ENCODE measurements at regions not wholly inside any gene's neighbourhood (a gene's known extent, or its start where the extent isn't known, plus 50 kb on each side); places are given as distances from the start of the nearest gene placed in this dataset.

DNA sequence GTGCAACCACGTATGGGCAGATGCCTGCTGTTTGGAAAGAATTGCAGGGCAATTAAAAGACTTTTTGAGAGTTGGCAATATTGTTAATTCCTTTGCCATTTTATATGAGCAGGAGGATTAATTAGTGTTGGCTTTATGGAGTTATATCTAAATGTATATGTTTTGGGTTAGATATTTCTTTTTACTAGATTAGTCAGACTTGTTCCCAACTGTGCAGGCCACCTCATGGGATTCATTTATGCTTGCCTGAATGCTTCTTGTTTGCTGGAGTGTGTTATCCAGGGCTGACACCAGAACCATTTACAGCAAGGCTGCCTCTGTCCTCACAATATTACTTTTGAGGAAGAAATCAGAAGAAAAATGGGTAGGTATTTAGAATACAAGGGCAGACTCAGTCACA lies 192.5 kb downstream of the KTN1 start:
- H3K36me3 ChIP-seq, result no peaks in the 10 kb centered on the region
- no peaks in the 10 kb centered on the region for H3K27me3 ChIP-seq (ENCODE audit: low read depth)
- intact Hi-C loops (cut with micrococcal nuclease), result no loop called here
- DNase-seq, result no peak
- H3K9me3 ChIP-seq (replicated peaks), result no peaks in the 10 kb centered on the region
- TF ChIP-seq, protein P1, sequence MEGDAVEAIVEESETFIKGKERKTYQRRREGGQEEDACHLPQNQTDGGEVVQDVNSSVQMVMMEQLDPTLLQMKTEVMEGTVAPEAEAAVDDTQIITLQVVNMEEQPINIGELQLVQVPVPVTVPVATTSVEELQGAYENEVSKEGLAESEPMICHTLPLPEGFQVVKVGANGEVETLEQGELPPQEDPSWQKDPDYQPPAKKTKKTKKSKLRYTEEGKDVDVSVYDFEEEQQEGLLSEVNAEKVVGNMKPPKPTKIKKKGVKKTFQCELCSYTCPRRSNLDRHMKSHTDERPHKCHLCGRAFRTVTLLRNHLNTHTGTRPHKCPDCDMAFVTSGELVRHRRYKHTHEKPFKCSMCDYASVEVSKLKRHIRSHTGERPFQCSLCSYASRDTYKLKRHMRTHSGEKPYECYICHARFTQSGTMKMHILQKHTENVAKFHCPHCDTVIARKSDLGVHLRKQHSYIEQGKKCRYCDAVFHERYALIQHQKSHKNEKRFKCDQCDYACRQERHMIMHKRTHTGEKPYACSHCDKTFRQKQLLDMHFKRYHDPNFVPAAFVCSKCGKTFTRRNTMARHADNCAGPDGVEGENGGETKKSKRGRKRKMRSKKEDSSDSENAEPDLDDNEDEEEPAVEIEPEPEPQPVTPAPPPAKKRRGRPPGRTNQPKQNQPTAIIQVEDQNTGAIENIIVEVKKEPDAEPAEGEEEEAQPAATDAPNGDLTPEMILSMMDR (IDR thresholded peaks at IDR 0.05; ENCODE audit: borderline replicate concordance), result no peak
- no peak overlapping the region for H3K27ac ChIP-seq (replicated peaks)
- H3K4me3 ChIP-seq, result no peak overlapping the region
- peaks cover 6% of the 10 kb centered on the region for H3K4me1 ChIP-seq

DNA sequence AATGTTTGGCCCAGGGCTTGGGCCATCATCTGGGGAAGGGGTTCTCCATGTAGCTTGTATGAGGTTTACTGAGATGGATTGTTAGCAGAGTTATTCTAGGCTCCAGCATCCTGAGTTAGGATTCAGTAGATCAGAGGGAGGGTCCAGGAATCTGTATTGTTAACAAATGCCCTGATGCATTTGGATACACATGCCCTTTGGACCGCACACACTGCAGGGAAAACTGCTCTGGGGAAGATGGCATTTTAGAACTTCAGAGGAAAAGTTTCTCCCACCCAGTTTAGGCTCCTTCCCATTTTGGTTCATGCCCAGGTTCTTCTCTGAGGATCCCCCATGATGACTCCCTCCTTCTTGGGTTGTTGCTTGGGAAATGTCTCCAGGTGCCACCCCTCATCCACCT lies 193.3 kb downstream of the KTN1 start:
- Histone ChIP-seq H3K4me1 (peaks cover 6% of the 10 kb centered on the region), H3K4me3 (no peak overlapping the region), H3K27ac (replicated peaks) (no peak overlapping the region), H3K9me3 (replicated peaks) (no peaks in the 10 kb centered on the region), H3K27me3 (ENCODE audit: low read depth) (no peaks in the 10 kb centered on the region), H3K36me3 (no peaks in the 10 kb centered on the region)
- DNase-seq, result no peak
- intact Hi-C loops (cut with micrococcal nuclease), result no loop called here
- TF ChIP-seq, protein P1 (IDR thresholded peaks at IDR 0.05; ENCODE audit: borderline replicate concordance), result no peak

GRCh38 chr14:55773984-55774545 lies 194.1 kb downstream of the KTN1 start:
- no peak overlapping the region for H3K27ac ChIP-seq (replicated peaks)
- intact Hi-C loops (cut with micrococcal nuclease), result no loop called here
- no peaks in the 10 kb centered on the region for H3K27me3 ChIP-seq (ENCODE audit: low read depth)
- H3K4me1 ChIP-seq, result peaks cover 6% of the 10 kb centered on the region
- TF ChIP-seq, protein P1 (IDR thresholded peaks at IDR 0.05; ENCODE audit: borderline replicate concordance), result no peak
- DNase-seq, result no peak
- no peaks in the 10 kb centered on the region for H3K36me3 ChIP-seq
- H3K4me3 ChIP-seq, result no peak overlapping the region
- H3K9me3 ChIP-seq (replicated peaks), result no peaks in the 10 kb centered on the region

DNA sequence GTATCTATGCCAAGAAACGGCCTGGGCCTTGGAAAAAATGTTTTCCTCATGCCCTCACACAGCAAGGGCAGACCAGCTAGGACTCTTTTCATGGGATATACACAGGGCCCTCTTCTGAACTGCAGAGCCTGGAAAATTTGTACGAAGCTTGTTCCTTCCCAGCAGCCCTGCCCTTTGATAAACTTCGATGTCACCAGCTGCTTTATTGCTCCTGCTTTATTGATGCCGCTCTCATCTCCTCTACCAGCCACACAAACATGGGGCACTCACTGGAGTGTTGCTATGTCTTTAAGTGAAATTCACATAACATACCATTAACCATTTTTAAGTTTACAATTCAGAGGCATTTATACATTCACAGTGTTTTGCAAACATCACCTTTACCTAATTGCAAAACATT lies 197.9 kb downstream of the KTN1 start:
- no peaks in the 10 kb centered on the region for H3K27me3 ChIP-seq (ENCODE audit: low read depth)
- H3K27ac ChIP-seq (replicated peaks), result no peak overlapping the region
- intact Hi-C loops (cut with micrococcal nuclease), result no loop called here
- H3K4me3 ChIP-seq, result no peak overlapping the region
- H3K9me3 ChIP-seq (replicated peaks), result no peaks in the 10 kb centered on the region
- H3K4me1 ChIP-seq, result peaks cover 15% of the 10 kb centered on the region
- H3K36me3 ChIP-seq, result no peaks in the 10 kb centered on the region
- TF ChIP-seq, protein P1 (IDR thresholded peaks at IDR 0.05; ENCODE audit: borderline replicate concordance), result no peak
- DNase-seq, result no peak

GRCh38 chr14:55780156-55780946 lies 200.3 kb downstream of the KTN1 start:
- Histone ChIP-seq H3K4me1 (peaks cover 15% of the 10 kb centered on the region), H3K27ac (replicated peaks) (peak overlapping the region; percentile 57), H3K4me3 (no peak overlapping the region), H3K36me3 (no peaks in the 10 kb centered on the region), H3K9me3 (replicated peaks) (no peaks in the 10 kb centered on the region), H3K27me3 (ENCODE audit: low read depth) (no peaks in the 10 kb centered on the region)
- peak; percentile 21 for DNase-seq
- TF ChIP-seq, protein P1 (IDR thresholded peaks at IDR 0.05; ENCODE audit: borderline replicate concordance), result no peak
- intact Hi-C loops (cut with micrococcal nuclease), result no loop called here

All from left ventricle myocardium inferior (tissue), 1 donor.